OCI-LY1 (cell line): ENCODE measurements at regions not wholly inside any gene's neighbourhood (a gene's known extent, or its start where the extent isn't known, plus 50 kb on each side); places are given as distances from the start of the nearest gene placed in this dataset.
A peak's percentile ranks its signal among the peaks of the same experiment; 100 is the strongest.

Experiments used
- H2AFZ ChIP-seq: fragments of 200-600 bp; sonication (generic), shearing (Covaris generic); 2 replicates; pipeline ENCODE4 v1.6.0; 2014; ENCODE audit warnings: antibody characterized with exemption, mild to moderate bottlenecking, low read length
- H3F3A ChIP-seq: fragments of 200-600 bp; sonication (generic), shearing (Covaris generic); 2 replicates; pipeline ENCODE4 v1.6.0; 2014; ENCODE audit warnings: mild to moderate bottlenecking, antibody characterized with exemption, low read length, moderate library complexity; ENCODE audit not compliant: insufficient read depth
- H3K27ac ChIP-seq: fragments of 200-600 bp; sonication (generic); 2 replicates; pipeline ENCODE4 v1.5.1; 2014; ENCODE audit warnings: low read length, mixed run types, mild to moderate bottlenecking, low read depth; ENCODE audit not compliant: poor library complexity, severe bottlenecking
- H3K27me3 ChIP-seq: fragments of 200-600 bp; sonication (generic); 2 replicates; pipeline ENCODE4 v1.6.0; 2014; ENCODE audit warnings: antibody characterized with exemption, mild to moderate bottlenecking, low read length, moderate library complexity; ENCODE audit not compliant: insufficient read depth
- H3K36me3 ChIP-seq: fragments of 200-600 bp; sonication (generic); 2 replicates; pipeline ENCODE4 v1.6.1; 2014; ENCODE audit warnings: mild to moderate bottlenecking, antibody characterized with exemption, low read length, moderate library complexity, mixed read lengths; ENCODE audit not compliant: insufficient read depth
- H3K4me1 ChIP-seq: fragments of 200-600 bp; sonication (generic); 2 replicates; pipeline ENCODE4 v1.5.1; 2014; ENCODE audit warnings: mild to moderate bottlenecking, low read length, moderate library complexity; ENCODE audit not compliant: insufficient read depth, severe bottlenecking
- H3K4me2 ChIP-seq: fragments of 200-600 bp; sonication (generic), shearing (Covaris generic); 2 replicates; pipeline ENCODE4 v1.6.1; 2014; ENCODE audit warnings: low read length
- H3K4me3 ChIP-seq: fragments of 200-600 bp; sonication (generic); 2 replicates; pipeline ENCODE4 v1.5.1; 2014; ENCODE audit warnings: low read length, low read depth, mild to moderate bottlenecking, mixed read lengths; ENCODE audit not compliant: poor library complexity, severe bottlenecking
- H3K79me2 ChIP-seq: fragments of 200-600 bp; shearing (Covaris generic); 2 replicates; pipeline ENCODE4 v1.6.1; 2016; ENCODE audit warnings: mixed run types, low read length, mixed read lengths; ENCODE audit not compliant: insufficient read depth
- H3K9ac ChIP-seq: fragments of 200-600 bp; sonication (generic), shearing (Covaris generic); 2 replicates; pipeline ENCODE4 v1.6.1; 2014; ENCODE audit warnings: mild to moderate bottlenecking, low read length, mixed read lengths
- H3K9me2 ChIP-seq: fragments of 200-600 bp; sonication (generic), shearing (Covaris generic); 2 replicates; pipeline ENCODE4 v1.6.1; 2014; ENCODE audit warnings: low read depth, mild to moderate bottlenecking, low read length, mixed read lengths
- H3K9me3 ChIP-seq: fragments of 200-600 bp; shearing (Covaris generic); 2 replicates; pipeline ENCODE4 v1.6.1; 2014; ENCODE audit warnings: low read length, mixed read lengths
- H4K20me1 ChIP-seq: fragments of 200-600 bp; sonication (generic), shearing (Covaris generic); 2 replicates; pipeline ENCODE4 v1.6.0; 2016; ENCODE audit warnings: mild to moderate bottlenecking, low read length; ENCODE audit not compliant: insufficient read depth
- EZH2 ChIP-seq: fragments of 200-600 bp; sonication (generic), shearing (Covaris generic); IDR thresholded peaks from 2 replicates; pipeline ENCODE4 v1.8.0; 2017; ENCODE audit warnings: borderline replicate concordance, mixed run types, mild to moderate bottlenecking, antibody characterized with exemption, low read length, moderate library complexity, mixed read lengths
- TF ChIP-seq, protein P1 (sequence below): fragments of 200-600 bp; sonication (generic), shearing (Covaris generic); IDR thresholded peaks from 2 replicates; pipeline ENCODE4 v1.5.1; 2017; ENCODE audit warnings: mild to moderate bottlenecking, antibody characterized with exemption, low read length, moderate library complexity, mixed read lengths

- no peaks in the 10 kb centered on the region for H3K4me1 ChIP-seq
- H3K36me3 ChIP-seq = no peaks in the 10 kb centered on the region
- H4K20me1 ChIP-seq = no peaks in the 10 kb centered on the region
- H3K9ac ChIP-seq = no peak overlapping the region
- H3K4me3 ChIP-seq = no peak overlapping the region
- no peak overlapping the region for H3K27ac ChIP-seq
- TF ChIP-seq, protein P1, sequence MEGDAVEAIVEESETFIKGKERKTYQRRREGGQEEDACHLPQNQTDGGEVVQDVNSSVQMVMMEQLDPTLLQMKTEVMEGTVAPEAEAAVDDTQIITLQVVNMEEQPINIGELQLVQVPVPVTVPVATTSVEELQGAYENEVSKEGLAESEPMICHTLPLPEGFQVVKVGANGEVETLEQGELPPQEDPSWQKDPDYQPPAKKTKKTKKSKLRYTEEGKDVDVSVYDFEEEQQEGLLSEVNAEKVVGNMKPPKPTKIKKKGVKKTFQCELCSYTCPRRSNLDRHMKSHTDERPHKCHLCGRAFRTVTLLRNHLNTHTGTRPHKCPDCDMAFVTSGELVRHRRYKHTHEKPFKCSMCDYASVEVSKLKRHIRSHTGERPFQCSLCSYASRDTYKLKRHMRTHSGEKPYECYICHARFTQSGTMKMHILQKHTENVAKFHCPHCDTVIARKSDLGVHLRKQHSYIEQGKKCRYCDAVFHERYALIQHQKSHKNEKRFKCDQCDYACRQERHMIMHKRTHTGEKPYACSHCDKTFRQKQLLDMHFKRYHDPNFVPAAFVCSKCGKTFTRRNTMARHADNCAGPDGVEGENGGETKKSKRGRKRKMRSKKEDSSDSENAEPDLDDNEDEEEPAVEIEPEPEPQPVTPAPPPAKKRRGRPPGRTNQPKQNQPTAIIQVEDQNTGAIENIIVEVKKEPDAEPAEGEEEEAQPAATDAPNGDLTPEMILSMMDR = no peak
- no peak for TF ChIP-seq EZH2
- H3K9me3 ChIP-seq = no peaks in the 10 kb centered on the region
- no peak overlapping the region for H3K4me2 ChIP-seq
- H3K79me2 ChIP-seq = no peaks in the 10 kb centered on the region
- no peaks in the 10 kb centered on the region for H3K9me2 ChIP-seq
- no peaks in the 10 kb centered on the region for H3F3A ChIP-seq
- no peaks in the 10 kb centered on the region for H3K27me3 ChIP-seq
- no peak overlapping the region for H2AFZ ChIP-seq
These were observed 123.5 kb upstream of the TBL1Y start for GRCh38 chrY:6786960-6787359.

DNA sequence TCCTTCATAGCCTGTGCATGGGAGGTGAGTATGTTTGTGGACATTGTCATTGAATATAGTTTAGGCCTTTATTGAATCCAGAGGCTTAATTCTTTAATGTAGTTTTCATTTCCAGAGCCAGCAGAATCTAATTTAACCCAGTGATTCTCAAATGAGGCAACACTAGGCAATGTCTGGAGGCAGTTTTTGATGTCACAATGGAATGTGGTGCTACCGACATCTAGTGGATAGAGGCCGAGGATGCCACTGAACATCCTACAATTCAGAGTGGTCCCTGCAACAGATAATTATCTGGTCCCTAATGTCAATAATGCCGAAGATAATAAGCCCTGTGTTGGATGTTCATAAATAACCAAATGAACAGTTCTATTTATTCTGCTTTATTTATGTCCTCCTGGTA, 98.9 kb upstream of the TBL1Y start:
- Histone ChIP-seq H3K9ac (no peak overlapping the region), H4K20me1 (no peaks in the 10 kb centered on the region)
- TF ChIP-seq, protein P1 = peak; percentile 43
- no peak for TF ChIP-seq EZH2

More for the DNA sequence above, 98.9 kb upstream of the TBL1Y start:
- Histone ChIP-seq H3K79me2 (no peaks in the 10 kb centered on the region), H3K9me2 (no peaks in the 10 kb centered on the region), H3K9me3 (no peaks in the 10 kb centered on the region), H3K36me3 (no peaks in the 10 kb centered on the region), H3K27ac (no peak overlapping the region), H3K27me3 (no peaks in the 10 kb centered on the region), H3K4me2 (no peak overlapping the region), H3K4me3 (no peak overlapping the region), H3F3A (no peaks in the 10 kb centered on the region), H3K4me1 (no peaks in the 10 kb centered on the region), H2AFZ (no peak overlapping the region)
